G401.6 (cell line): ENCODE measurements at regions not wholly inside any gene's neighbourhood (a gene's known extent, or its start where the extent isn't known, plus 50 kb on each side); places are given as distances from the start of the nearest gene placed in this dataset.
"Not testable (repeated sequence)": the region's sequence is repeated elsewhere in the genome, so short reads cannot be mapped to it uniquely, and the experiment has no call there.

ENCODE experiments used
- FAIRE-seq: peaks from 2 replicates; lab custom pipeline; 2012; peaks lifted over from hg19 to GRCh38; lab: Jason Lieb, UNC

DNA sequence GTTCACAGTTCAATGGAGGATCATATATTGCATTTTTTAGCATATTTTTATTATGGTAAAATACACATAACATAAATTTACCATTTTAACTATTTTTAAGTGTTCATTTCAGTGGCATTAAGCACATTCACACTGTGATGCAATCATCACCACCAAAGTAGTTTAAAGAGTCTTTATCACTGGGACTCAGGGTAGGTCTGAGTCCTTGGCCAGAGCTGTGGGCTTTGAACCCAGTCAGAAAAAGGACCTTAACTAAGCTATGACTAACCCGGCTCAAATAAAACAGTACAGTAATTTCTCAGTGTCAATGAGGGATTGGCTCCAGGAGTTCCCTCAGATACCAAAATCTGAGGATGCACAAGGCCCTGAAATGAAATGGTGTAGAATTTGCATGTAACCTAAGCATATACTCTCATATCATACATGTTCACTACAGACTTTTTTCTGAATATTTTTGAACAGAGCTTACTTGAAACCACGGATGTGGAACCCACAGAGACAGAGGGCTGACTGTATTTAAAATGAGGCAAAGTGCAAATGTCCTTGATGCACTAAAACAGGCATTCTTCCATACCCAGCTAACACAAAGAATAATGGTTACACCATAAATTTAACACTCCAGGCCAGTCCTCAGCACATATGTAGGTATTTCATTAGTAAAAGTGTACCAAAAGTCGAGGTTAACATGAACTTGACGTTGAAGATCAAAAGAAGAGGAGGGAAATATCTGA, 246.2 kb downstream of the LNPK start:
- FAIRE-seq, result no peak

GRCh38 chr2:175755169-175755568, 246.9 kb downstream of the LNPK start:
- no peak for FAIRE-seq

GRCh38 chr2:175750195-175750594, 251.9 kb downstream of the LNPK start:
- no peak for FAIRE-seq

DNA sequence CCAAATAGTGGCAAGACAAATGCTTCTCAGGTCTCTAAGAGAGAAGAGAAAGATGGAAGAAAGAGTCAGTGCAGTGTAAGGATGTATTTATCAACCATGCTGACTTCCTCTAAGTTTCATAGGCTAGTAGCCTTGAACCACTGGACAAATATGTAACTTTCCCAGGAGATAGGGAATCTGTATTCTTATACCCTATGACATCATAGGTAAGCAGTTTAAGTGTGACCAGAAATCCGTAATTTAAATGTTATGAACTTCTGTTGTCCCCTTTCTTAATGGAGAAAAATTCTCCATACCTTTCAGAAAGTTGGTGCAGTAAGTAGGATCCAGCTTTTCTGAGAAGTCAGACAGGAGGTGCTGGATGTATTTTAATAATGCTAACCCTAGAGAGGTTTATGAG, 256.2 kb downstream of the LNPK start:
- no peak for FAIRE-seq

- no peak for FAIRE-seq
Measured at GRCh38 chr2:175744000-175744399, 258.1 kb downstream of the LNPK start.

GRCh38 chr2:175743011-175743410, 259.1 kb downstream of the LNPK start:
- no peak for FAIRE-seq

- no peak for FAIRE-seq
Measured at GRCh38 chr2:175742367-175742766, 259.7 kb downstream of the LNPK start.

DNA sequence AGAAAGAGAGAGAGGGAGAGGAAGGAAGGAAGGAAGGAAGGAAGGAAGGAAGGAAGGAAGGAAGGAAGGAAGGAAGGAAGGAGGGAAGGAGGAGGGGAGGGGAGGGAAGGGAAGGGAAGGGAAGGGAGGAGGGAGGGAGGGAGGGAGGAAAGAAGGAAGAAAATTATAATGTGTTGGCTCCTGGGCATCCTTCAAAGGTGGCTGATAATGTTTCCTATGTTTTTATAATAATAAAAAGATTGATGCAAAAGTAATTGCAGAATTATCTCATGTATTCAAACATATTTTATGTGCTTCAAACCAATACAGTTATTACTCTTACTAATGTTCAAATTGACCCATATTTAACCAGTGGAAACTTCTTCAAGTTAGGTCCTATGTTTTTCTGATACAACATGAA, 260.9 kb downstream of the LNPK start:
- no peak for FAIRE-seq

DNA sequence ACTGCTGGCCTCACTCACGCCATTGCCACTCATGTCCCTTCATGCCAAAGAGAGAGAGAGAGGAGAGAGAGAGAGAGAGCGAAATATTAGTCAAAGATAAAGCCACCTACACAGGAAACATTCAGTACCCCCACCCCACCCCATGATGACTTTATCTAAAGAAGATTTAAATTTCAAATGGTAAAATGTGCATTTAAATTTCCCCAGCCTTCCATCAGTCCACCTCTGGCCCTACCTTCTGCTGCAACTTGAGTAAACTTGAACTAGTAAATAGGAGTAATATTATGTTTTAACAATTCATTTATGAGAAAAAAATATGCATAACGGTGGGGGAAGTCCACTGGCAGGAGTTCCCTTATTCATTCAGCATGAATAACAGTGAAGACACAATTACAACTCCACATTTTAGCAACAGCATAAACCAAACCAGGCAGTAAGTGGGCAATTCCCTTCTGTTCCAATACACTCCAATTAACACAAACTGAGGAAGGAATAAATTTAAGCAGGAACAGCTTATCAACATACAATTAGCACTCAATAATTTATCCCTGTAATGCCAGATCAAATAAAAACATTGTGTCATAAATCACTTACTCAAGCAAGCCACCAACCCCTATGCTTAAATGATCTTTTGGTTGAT, 264.2 kb downstream of the LNPK start:
- no peak for FAIRE-seq

DNA sequence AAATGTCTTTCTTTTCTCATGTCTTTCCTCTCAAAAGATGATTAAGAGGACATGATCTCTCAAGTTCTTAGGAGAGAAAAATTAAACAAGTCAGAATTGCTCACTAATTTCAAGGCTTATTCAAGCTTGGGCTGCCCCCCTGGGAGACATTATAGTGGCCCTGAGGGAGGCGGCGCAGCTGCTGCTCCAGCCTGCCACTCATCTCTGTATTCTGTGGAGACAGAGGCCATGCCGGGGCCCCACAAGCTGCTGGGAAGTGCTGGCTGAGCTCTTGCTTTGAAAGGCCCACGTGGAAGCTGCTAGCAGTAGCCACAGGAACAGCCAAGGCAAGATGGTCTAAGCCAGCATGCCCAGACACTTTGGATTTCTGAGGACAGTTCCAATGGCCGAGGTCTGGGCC, 267.4 kb downstream of the LNPK start:
- FAIRE-seq, result no peak

DNA sequence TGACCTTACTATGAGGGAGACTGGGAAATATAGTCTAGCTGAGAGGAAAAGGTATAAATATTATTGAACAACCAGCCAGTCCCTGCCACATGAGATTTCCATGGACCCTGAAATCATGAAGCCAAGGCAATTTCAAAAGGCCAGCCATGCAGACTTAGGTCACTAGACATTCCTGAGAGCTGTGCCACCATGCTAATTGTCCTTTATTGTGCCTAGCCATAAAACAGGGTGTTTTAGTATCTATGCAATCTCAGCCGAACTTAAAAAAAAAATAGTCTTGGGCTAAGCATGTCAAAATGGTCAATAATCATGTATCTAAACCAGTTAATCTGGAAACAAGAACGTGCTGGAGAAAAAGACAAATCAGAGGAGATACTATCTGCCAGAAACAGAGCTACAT, 269.5 kb downstream of the LNPK start:
- FAIRE-seq, result no peak

- no peak for FAIRE-seq
Measured at GRCh38 chr2:175730050-175730449, 272.0 kb downstream of the LNPK start.

- no peak for FAIRE-seq
Measured at GRCh38 chr2:175729049-175729706, 272.9 kb downstream of the LNPK start.

DNA sequence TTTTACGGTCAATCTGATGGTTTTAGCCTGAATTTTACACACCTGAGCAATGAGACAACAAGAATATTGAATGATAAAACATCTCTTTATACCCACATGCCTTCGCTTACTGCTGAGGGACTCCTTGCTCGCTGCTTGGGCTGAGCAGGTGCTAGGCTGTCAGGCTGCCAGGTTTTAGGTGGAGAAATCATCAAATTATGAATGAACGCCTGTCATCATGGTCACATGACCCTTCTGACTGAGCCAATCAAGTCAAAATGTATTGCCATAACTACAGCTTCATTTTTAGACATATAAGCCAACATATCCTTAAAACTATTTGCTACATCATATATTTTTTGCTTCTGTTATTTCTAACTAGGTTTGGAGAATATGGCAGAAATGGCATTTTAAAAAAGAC, 274.0 kb downstream of the LNPK start:
- FAIRE-seq, result no peak

- FAIRE-seq, result no peak
Measured at GRCh38 chr2:175726223-175726622, 275.8 kb downstream of the LNPK start.

DNA sequence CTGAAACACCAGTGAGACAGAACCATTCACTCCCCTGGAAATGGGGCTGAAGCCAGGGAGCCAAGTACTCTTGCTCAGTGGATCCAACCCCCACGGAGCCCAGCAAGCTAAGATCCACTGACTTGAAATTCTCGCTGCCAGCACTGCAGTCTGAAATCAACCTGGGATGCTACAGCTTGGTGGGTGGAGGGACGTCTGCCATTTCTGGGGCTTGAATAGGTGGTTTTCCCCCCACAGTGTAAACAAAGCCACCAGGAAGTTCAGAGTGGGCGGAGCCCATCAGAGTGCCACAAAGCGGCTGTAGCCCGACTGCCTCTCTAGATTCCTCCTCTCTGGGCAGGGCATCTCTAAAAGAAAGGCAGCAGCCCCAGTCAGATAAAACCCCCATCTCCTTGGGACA, 292.8 kb downstream of the LNPK start:
- FAIRE-seq, result no peak

GRCh38 chr2:175707322-175707721, 294.7 kb downstream of the LNPK start:
- no peak for FAIRE-seq

GRCh38 chr2:175704568-175704967, 297.5 kb downstream of the LNPK start:
- not testable (repeated sequence) for FAIRE-seq

- FAIRE-seq, result no peak
Measured at GRCh38 chr2:175698061-175698460, 304.0 kb downstream of the LNPK start.

DNA sequence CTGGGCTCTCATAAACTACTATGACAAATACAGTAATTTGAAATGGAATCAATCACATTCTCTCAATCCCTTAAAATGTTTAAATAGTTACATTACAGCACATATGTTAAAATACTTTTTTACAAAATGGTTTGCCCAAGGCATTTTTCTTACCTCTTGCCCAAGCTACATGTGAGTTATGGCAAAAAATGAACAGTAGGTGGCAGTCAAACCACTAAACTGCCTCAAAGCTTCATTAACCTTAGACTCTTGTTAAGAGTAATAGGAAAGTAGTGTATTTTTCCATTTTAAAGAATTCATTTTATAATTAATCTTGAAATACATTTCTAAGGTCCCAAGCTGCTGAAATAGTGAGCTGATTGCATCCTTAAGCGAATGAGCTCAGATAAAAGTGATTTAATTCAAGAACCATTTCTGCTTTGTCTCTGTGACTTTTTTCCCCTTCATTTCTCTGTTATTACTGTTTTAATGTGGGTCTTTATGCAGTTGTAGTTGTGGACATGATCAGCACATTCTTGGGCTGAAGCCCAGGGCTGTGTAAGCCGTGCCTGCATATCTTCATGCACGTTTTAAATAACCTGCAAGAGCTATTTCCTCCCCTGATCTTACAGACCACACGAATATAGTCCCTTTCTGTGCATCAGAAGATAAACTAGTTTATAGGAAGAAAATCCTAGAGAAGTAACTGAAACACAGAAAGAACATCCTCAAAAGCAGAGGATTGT, 311.8 kb downstream of the LNPK start:
- peak; percentile 96 for FAIRE-seq

- FAIRE-seq, result no peak
Measured at GRCh38 chr2:175688243-175688642, 313.8 kb downstream of the LNPK start.

DNA sequence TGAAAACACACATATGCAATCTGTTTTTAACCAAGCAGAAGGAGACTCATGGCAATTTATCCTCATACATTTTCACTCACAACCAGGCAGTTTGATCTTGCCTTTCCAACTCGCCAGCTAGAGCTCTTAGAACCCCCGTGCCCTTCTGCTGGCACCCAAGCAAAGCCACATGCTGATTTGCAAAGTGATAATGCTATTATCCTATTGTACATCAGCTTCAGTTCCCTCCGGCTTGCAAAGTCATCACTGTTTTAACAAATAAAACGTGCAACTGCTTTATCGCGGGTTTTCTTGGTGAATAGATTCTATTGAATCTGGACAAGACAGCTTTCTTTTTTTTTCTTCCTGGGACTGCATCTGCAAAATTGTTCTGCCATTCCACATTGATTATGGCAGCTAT, 314.6 kb downstream of the LNPK start:
- FAIRE-seq, result no peak

- no peak for FAIRE-seq
Measured at GRCh38 chr2:175686002-175686401, 316.1 kb downstream of the LNPK start.
